IMR-90 (cell line): ENCODE measurements at regions not wholly inside any gene's neighbourhood (a gene's known extent, or its start where the extent isn't known, plus 50 kb on each side); places are given as distances from the start of the nearest gene placed in this dataset.

Experiments
- ATAC-seq: fragments of 200-7000 bp; cut with Tn5 transposase; 2 replicates; pipeline ENCODE4 v1.9.1; 2020; ENCODE audit warnings: low read depth, mild to moderate bottlenecking, moderate library complexity
- BruUV-seq: library from RNA; stranded (reverse); fragments of 400-500 nt; replicated peaks from 2 replicates; lab custom pipeline; 2021; lab: Mats Ljungman, UMichigan
- CTCF ChIA-PET: fragments of 300-600 bp; formaldehyde crosslinking; extraction: SDS; loops from one replicate; lab custom pipeline; 2021; ENCODE audit warnings: antibody characterized with exemption; lab: Yijun Ruan, JAX
- POLR2A ChIA-PET: fragments of 300-600 bp; sonication (Branson Sonifier 250); formaldehyde crosslinking; loops from one replicate; lab custom pipeline; 2022; ENCODE audit warnings: antibody characterized with exemption; ENCODE audit not compliant: unreplicated experiment; lab: Charles Lee
- DNase-seq: peaks from one replicate; pipeline ENCODE4 v3.0.0; 2013
- H2AFZ ChIP-seq: replicated peaks from 2 replicates; pipeline ENCODE3; 2013; ENCODE audit warnings: low read length, mild to moderate bottlenecking; ENCODE audit not compliant: poor library complexity
- H2AK5ac ChIP-seq: 2 replicates; pipeline ENCODE4 v1.6.1; 2013; ENCODE audit warnings: low read depth, low read length, inconsistent platforms
- H2AK9ac ChIP-seq: replicated peaks from 2 replicates; pipeline ENCODE3; 2013; ENCODE audit warnings: mild to moderate bottlenecking, low read depth, low read length, moderate library complexity; ENCODE audit not compliant: poor library complexity
- H2BK120ac ChIP-seq: 2 replicates; pipeline ENCODE4 v1.6.1; 2013; ENCODE audit warnings: low read depth, low read length, inconsistent platforms
- H2BK15ac ChIP-seq: 3 replicates; pipeline ENCODE4 v1.6.1; 2013; ENCODE audit warnings: low read depth, low read length, inconsistent platforms
- H2BK20ac ChIP-seq: 2 replicates; pipeline ENCODE4 v1.6.1; 2013; ENCODE audit warnings: low read depth, mild to moderate bottlenecking, inconsistent platforms, low read length, moderate library complexity
- H2BK5ac ChIP-seq: 2 replicates; pipeline ENCODE4 v1.6.1; 2013; ENCODE audit warnings: mild to moderate bottlenecking, low read depth, low read length, inconsistent platforms; ENCODE audit not compliant: poor library complexity, severe bottlenecking
- H3K14ac ChIP-seq: replicated peaks from 2 replicates; pipeline ENCODE4 v1.6.1; 2013; ENCODE audit warnings: low read depth, low read length, inconsistent platforms
- H3K18ac ChIP-seq: 2 replicates; pipeline ENCODE4 v1.6.1; 2013; ENCODE audit warnings: low read depth, low read length, control low read depth
- H3K23ac ChIP-seq: 2 replicates; pipeline ENCODE4 v1.6.1; 2013; ENCODE audit warnings: low read depth, low read length, inconsistent platforms
- H3K27ac ChIP-seq: 2 replicates; pipeline ENCODE4 v1.5.1; 2013; ENCODE audit warnings: mild to moderate bottlenecking, control low read depth, low read length; ENCODE audit not compliant: insufficient read depth
- H3K27me3 ChIP-seq: 2 replicates; pipeline ENCODE4 v1.6.1; 2013; ENCODE audit warnings: low read length; ENCODE audit not compliant: control insufficient read depth, insufficient read depth
- H3K36me3 ChIP-seq: 2 replicates; pipeline ENCODE4 v1.6.1; 2013; ENCODE audit warnings: low read length, mixed read lengths; ENCODE audit not compliant: control insufficient read depth, insufficient read depth
- H3K4ac ChIP-seq: 2 replicates; pipeline ENCODE4 v1.6.1; 2013; ENCODE audit warnings: low read depth, low read length, inconsistent platforms
- H3K4me1 ChIP-seq: 2 replicates; pipeline ENCODE4 v1.6.1; 2013; ENCODE audit warnings: low read length, mixed read lengths; ENCODE audit not compliant: control insufficient read depth, insufficient read depth
- H3K4me2 ChIP-seq: 2 replicates; pipeline ENCODE4 v1.6.1; 2013; ENCODE audit warnings: low read depth, mild to moderate bottlenecking, control low read depth, low read length, moderate library complexity
- H3K4me3 ChIP-seq: 2 replicates; pipeline ENCODE4 v1.5.1; 2013; ENCODE audit warnings: low read depth, mild to moderate bottlenecking, control low read depth, low read length, moderate library complexity; ENCODE audit not compliant: insufficient read depth
- H3K56ac ChIP-seq: 2 replicates; pipeline ENCODE4 v1.6.1; 2013; ENCODE audit warnings: low read length, inconsistent platforms; ENCODE audit not compliant: insufficient read depth; ENCODE audit errors: extremely low read depth
- H3K79me1 ChIP-seq, 2 experiments: 2 replicates each; pipeline ENCODE4 v1.6.1; 2013; ENCODE audit warnings: low read length in 2 of 2, inconsistent platforms in 1 of 2, low read depth in 1 of 2
- H3K9ac ChIP-seq: 2 replicates; pipeline ENCODE4 v1.6.1; 2013; ENCODE audit warnings: low read depth, low read length, control low read depth
- H3K9me1 ChIP-seq: 2 replicates; pipeline ENCODE4 v1.6.1; 2013; ENCODE audit warnings: low read length, inconsistent platforms; ENCODE audit not compliant: insufficient read depth
- H3K9me3 ChIP-seq: 2 replicates; pipeline ENCODE4 v1.6.1; 2013; ENCODE audit warnings: low read length; ENCODE audit not compliant: control insufficient read depth, insufficient read depth
- H4K20me1 ChIP-seq: 2 replicates; pipeline ENCODE4 v1.6.1; 2013; ENCODE audit warnings: low read length, inconsistent platforms; ENCODE audit not compliant: insufficient read depth
- H4K5ac ChIP-seq: 2 replicates; pipeline ENCODE4 v1.6.1; 2013; ENCODE audit warnings: mild to moderate bottlenecking, low read depth, low read length, control low read depth
- H4K8ac ChIP-seq, 2 experiments: 2 replicates each; pipeline ENCODE4 v1.6.1; 2013; ENCODE audit warnings: low read depth in 2 of 2, low read length in 2 of 2, control low read depth in 1 of 2, inconsistent platforms in 1 of 2
- H4K91ac ChIP-seq: 2 replicates; pipeline ENCODE4 v1.6.1; 2013; ENCODE audit warnings: low read depth, low read length, inconsistent platforms; ENCODE audit not compliant: insufficient read depth
- BHLHE40 ChIP-seq: fragments of 150-350 bp; IDR thresholded peaks from 2 replicates; pipeline ENCODE4 v1.6.1; 2016; ENCODE audit warnings: mild to moderate bottlenecking, low read depth, low read length
- CHD1 ChIP-seq: IDR thresholded peaks from 2 replicates; pipeline ENCODE4 v1.6.1; 2012; ENCODE audit warnings: low read depth, low read length, improper control_type of control experiment
- RAD21 ChIP-seq: IDR thresholded peaks from 2 replicates; pipeline ENCODE4 v1.6.1; 2012; ENCODE audit warnings: low read length, improper control_type of control experiment
- RCOR1 ChIP-seq: IDR thresholded peaks from 2 replicates; pipeline ENCODE4 v1.6.1; 2012; ENCODE audit warnings: mild to moderate bottlenecking, low read length, improper control_type of control experiment; ENCODE audit not compliant: insufficient replicate concordance
- SMC3 ChIP-seq: fragments of 150-350 bp; IDR thresholded peaks from 2 replicates; pipeline ENCODE4 v1.6.1; 2016; ENCODE audit warnings: low read depth, mild to moderate bottlenecking, antibody characterized with exemption, low read length, moderate library complexity
- WGBS, 2 experiments: methylation state at CpG; one replicate each; pipeline versions ENCODE4 v1.1.5 to v1.1.7; 2013; ENCODE audit warnings: missing lambda C conversion rate in 2 of 2; ENCODE audit not compliant: insufficient read length in 1 of 2; ENCODE audit errors: extremely low coverage in 2 of 2; 5-methylcytosine and 5-hydroxymethylcytosine counted together
- dilution Hi-C: fragments of 300-500 bp; cut with HindIII; formaldehyde crosslinking; loops from one replicate; pipeline ENCODE4 v1.14.3; 2018; ENCODE audit warnings: low sequenced_read_pairs; ENCODE audit not compliant: unreplicated experiment
- in situ Hi-C: fragments of 300-500 bp; cut with MboI; formaldehyde crosslinking; loops from 3 replicates; pipeline ENCODE4 v1.14.3; 2019; ENCODE audit warnings: low sequenced_read_pairs, inconsistent platforms, mixed read lengths
- intact Hi-C: fragments of 100-400 bp; cut with micrococcal nuclease; formaldehyde crosslinking; loops from 2 replicates; pipeline ENCODE4 v1.10.0; 2022
- TF ChIP-seq, protein P1 (sequence below): conservative IDR thresholded peaks from 2 replicates; pipeline ENCODE4 v1.5.1; 2012; ENCODE audit warnings: mild to moderate bottlenecking, low read depth, low read length, improper control_type of control experiment
- TF ChIP-seq, protein P2 (sequence below): fragments of 150-350 bp; IDR thresholded peaks from 2 replicates; pipeline ENCODE4 v1.6.1; 2016; ENCODE audit warnings: low read depth, mild to moderate bottlenecking, low read length, moderate library complexity, borderline replicate concordance

DNA sequence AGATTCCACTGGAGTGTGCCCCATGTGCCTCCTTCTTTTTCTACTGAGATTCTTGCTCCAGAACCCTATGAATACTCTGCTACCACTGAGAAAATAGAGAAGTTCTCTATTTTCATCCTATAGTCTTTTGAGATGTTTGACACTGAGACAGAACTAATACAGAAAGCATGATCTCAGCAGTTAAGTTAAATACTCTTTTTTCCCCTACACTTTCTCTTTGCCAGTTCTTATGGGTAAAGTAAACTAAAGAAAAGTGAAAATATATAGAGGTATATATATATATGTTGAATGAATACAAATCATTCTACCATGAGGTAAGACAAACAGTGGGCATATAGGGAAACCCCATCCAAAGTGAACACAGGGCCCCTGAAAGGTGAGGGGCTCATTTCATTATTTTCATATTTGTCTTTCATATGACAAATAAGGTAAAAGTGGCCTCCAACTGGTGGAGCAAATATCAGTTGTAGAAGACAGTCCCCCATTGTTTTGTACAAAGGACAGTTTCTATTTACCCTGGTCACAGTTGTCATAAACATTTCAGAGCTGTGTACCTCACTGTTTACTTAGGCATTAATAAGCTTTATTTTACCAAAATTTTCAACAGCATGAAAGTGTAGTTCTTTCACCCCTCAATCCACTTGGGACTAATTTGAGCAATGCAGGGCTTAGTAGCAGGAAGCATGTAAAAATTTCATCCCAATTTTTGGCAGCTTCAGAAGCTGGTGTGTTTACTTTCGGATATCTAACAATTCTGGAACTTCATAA, 188.3 kb upstream of the MARCKS start:
- H2AK5ac ChIP-seq, result no peak overlapping the region
- H3K56ac ChIP-seq, result no peak overlapping the region
- no peak overlapping the region for H2BK15ac ChIP-seq
- H3K27me3 ChIP-seq, result peaks cover 2% of the 10 kb centered on the region; the same call in 1 of the 2 replicates
- H3K18ac ChIP-seq, result no peak overlapping the region
- H3K4me2 ChIP-seq, result no peak overlapping the region
- H3K27ac ChIP-seq, result no peak overlapping the region
- H3K23ac ChIP-seq, result no peak overlapping the region
- TF ChIP-seq SMC3 (no peak), CHD1 (no peak), RCOR1 (no peak), BHLHE40 (no peak), RAD21 (no peak)
- TF ChIP-seq, protein P1, sequence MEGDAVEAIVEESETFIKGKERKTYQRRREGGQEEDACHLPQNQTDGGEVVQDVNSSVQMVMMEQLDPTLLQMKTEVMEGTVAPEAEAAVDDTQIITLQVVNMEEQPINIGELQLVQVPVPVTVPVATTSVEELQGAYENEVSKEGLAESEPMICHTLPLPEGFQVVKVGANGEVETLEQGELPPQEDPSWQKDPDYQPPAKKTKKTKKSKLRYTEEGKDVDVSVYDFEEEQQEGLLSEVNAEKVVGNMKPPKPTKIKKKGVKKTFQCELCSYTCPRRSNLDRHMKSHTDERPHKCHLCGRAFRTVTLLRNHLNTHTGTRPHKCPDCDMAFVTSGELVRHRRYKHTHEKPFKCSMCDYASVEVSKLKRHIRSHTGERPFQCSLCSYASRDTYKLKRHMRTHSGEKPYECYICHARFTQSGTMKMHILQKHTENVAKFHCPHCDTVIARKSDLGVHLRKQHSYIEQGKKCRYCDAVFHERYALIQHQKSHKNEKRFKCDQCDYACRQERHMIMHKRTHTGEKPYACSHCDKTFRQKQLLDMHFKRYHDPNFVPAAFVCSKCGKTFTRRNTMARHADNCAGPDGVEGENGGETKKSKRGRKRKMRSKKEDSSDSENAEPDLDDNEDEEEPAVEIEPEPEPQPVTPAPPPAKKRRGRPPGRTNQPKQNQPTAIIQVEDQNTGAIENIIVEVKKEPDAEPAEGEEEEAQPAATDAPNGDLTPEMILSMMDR, result no peak
- TF ChIP-seq, protein P2, sequence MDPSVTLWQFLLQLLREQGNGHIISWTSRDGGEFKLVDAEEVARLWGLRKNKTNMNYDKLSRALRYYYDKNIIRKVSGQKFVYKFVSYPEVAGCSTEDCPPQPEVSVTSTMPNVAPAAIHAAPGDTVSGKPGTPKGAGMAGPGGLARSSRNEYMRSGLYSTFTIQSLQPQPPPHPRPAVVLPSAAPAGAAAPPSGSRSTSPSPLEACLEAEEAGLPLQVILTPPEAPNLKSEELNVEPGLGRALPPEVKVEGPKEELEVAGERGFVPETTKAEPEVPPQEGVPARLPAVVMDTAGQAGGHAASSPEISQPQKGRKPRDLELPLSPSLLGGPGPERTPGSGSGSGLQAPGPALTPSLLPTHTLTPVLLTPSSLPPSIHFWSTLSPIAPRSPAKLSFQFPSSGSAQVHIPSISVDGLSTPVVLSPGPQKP, result no peak
- no CpG with 5 or more reads among the region's 1 CpG for WGBS, 2 experiments
- no peak overlapping the region for H3K14ac ChIP-seq
- ChIA-PET POLR2A (no interaction called here), CTCF (no interaction called here)
- in situ Hi-C loops, result no loop called here
- no peaks in the 10 kb centered on the region for H4K20me1 ChIP-seq
- no peak for DNase-seq
- no peaks in the 10 kb centered on the region for H3K79me1 ChIP-seq
- H3K4ac ChIP-seq, result no peak overlapping the region
- ATAC-seq, result no peak
- H3K4me1 ChIP-seq, result no peaks in the 10 kb centered on the region
- no peak overlapping the region for H2AK9ac ChIP-seq
- H2AFZ ChIP-seq, result no peak overlapping the region
- intact Hi-C loops, result no loop called here
- no peak overlapping the region for H4K91ac ChIP-seq
- no peak overlapping the region for H2BK120ac ChIP-seq
- BruUV-seq, result no TSS peak
- H3K9ac ChIP-seq, result no peak overlapping the region
- no peaks in the 10 kb centered on the region for H3K9me1 ChIP-seq
- no peak overlapping the region for H2BK20ac ChIP-seq
- no peaks in the 10 kb centered on the region for H3K36me3 ChIP-seq
- dilution Hi-C loops, result no loop called here
- no peak overlapping the region for H4K5ac ChIP-seq
- H3K9me3 ChIP-seq, result no peaks in the 10 kb centered on the region
- H4K8ac ChIP-seq, result no peak overlapping the region
- no peak overlapping the region for H2BK5ac ChIP-seq
- no peak overlapping the region for H3K4me3 ChIP-seq
